Nephron (organoid): ENCODE measurements at regions not wholly inside any gene's neighbourhood (a gene's known extent, or its start where the extent isn't known, plus 50 kb on each side); places are given as distances from the start of the nearest gene placed in this dataset.

Experiments used
- H3K27ac Mint-ChIP-seq, 3 experiments: 2 replicates each; pipeline ENCODE4 v1.8.0; 2020; ENCODE audit warnings: mixed read lengths in 3 of 3, mild to moderate bottlenecking in 2 of 3, moderate library complexity in 1 of 3
- H3K27me3 Mint-ChIP-seq: 2 replicates; pipeline ENCODE4 v1.8.0; 2021; ENCODE audit warnings: low read depth, mild to moderate bottlenecking, moderate library complexity, mixed read lengths
- H3K36me3 Mint-ChIP-seq: 2 replicates; pipeline ENCODE4 v1.8.0; 2020; ENCODE audit warnings: low read depth, mixed read lengths
- H3K4me1 Mint-ChIP-seq: 2 replicates; pipeline ENCODE4 v1.8.0; 2020; ENCODE audit warnings: mixed read lengths
- H3K4me3 Mint-ChIP-seq, 3 experiments: 2 replicates each; pipeline ENCODE4 v1.8.0; 2020; ENCODE audit warnings: mild to moderate bottlenecking in 3 of 3, mixed read lengths in 3 of 3, moderate library complexity in 2 of 3
- H3K9me3 Mint-ChIP-seq: 2 replicates; pipeline ENCODE4 v1.8.0; 2020; ENCODE audit warnings: mixed read lengths
- TF ChIP-seq, protein P1 (sequence below), 3 experiments: fragments of 200-600 bp; sonication (generic); IDR thresholded peaks; one replicate each; pipeline ENCODE4 v1.5.0; 2021; ENCODE audit warnings: antibody characterized with exemption in 3 of 3; ENCODE audit not compliant: unreplicated experiment in 3 of 3

GRCh38 chr6:105990151-105990550, 96.0 kb upstream of the PRDM1 start:
- Mint-ChIP-seq H3K9me3 (no peaks in the 10 kb centered on the region), H3K27me3 (peaks cover 99% of the 10 kb centered on the region), H3K4me3 (peak overlapping the region; percentile 15 to 48 (median 29)), H3K4me1 (peaks cover 17% of the 10 kb centered on the region), H3K36me3 (no peaks in the 10 kb centered on the region), H3K27ac (no peak overlapping the region)
- TF ChIP-seq, protein P1, sequence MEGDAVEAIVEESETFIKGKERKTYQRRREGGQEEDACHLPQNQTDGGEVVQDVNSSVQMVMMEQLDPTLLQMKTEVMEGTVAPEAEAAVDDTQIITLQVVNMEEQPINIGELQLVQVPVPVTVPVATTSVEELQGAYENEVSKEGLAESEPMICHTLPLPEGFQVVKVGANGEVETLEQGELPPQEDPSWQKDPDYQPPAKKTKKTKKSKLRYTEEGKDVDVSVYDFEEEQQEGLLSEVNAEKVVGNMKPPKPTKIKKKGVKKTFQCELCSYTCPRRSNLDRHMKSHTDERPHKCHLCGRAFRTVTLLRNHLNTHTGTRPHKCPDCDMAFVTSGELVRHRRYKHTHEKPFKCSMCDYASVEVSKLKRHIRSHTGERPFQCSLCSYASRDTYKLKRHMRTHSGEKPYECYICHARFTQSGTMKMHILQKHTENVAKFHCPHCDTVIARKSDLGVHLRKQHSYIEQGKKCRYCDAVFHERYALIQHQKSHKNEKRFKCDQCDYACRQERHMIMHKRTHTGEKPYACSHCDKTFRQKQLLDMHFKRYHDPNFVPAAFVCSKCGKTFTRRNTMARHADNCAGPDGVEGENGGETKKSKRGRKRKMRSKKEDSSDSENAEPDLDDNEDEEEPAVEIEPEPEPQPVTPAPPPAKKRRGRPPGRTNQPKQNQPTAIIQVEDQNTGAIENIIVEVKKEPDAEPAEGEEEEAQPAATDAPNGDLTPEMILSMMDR (IDR thresholded peaks at IDR 0.05; ENCODE audit: unreplicated experiment in 3 of 3) = no peak

DNA sequence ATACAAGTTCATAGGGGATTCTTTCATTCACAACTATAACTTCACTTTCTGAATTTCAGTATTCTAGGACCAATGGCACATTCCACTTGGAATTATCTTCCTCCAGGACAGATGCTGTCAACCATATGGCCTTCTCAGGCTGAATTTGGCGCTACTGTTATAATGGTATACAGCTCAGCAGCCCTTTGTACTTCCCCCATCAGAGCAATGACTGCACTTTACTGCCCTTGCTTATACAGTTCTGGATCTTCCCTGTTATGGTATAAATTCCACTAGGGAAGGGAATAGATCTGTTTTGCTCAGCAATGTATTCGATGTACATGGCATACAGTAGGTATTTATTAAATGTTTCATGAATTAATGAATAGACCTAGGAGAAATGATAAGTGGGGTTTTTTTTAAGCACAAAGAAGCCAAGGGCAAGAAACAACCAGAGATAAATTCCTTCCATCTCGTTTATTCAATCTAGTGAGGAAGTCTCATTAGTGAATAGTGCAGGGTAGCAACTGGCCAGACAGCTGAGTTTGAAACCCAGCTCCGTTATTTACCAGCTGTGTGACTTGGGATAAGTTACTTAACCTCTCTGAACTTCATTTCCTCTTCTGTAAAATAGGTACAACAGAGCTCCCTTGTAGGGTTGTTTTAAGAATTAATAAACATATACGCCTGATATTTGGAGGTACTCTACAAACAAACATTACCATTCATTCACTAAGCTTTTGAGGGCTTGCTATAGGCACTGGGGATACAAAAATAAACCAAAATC, 97.1 kb upstream of the PRDM1 start:
- H3K4me1 Mint-ChIP-seq = peaks cover 17% of the 10 kb centered on the region
- no peaks in the 10 kb centered on the region for H3K9me3 Mint-ChIP-seq
- H3K27me3 Mint-ChIP-seq = peaks cover 99% of the 10 kb centered on the region
- no peak overlapping the region for H3K4me3 Mint-ChIP-seq
- H3K27ac Mint-ChIP-seq = no peak overlapping the region
- TF ChIP-seq, protein P1 (IDR thresholded peaks at IDR 0.05; ENCODE audit: unreplicated experiment in 3 of 3) = no peak
- no peaks in the 10 kb centered on the region for H3K36me3 Mint-ChIP-seq

- Mint-ChIP-seq H3K36me3 (no peaks in the 10 kb centered on the region), H3K27me3 (peaks cover 99% of the 10 kb centered on the region), H3K4me3 (no peak overlapping the region), H3K4me1 (peaks cover 11% of the 10 kb centered on the region), H3K27ac (no peak overlapping the region), H3K9me3 (no peaks in the 10 kb centered on the region)
- TF ChIP-seq, protein P1 (IDR thresholded peaks at IDR 0.05; ENCODE audit: unreplicated experiment in 3 of 3) = no peak
Observed at GRCh38 chr6:105988321-105988720, 97.8 kb upstream of the PRDM1 start.

- peaks cover 1% of the 10 kb centered on the region for H3K9me3 Mint-ChIP-seq
Observed at GRCh38 chr6:105987516-105987915, 98.6 kb upstream of the PRDM1 start.

DNA sequence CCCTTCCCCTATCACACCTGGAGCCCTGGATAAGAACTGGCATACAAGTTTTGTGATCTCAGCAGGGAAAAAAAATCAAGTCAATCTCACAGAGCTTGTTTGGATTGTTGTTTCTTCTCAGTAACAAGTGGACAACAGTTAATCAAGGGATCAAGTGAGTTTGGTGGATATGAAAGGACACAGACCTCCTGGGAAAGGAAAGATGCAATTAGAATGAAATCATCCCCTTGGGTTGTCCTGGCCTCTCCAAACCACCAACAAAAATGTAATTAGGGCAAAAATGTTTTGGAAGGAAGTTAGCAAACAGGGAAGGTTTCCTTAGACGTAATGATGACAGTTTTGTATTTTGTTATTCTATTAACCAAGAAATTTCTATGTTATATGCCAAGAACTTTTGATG, 99.1 kb upstream of the PRDM1 start:
- H3K9me3 Mint-ChIP-seq = peaks cover 5% of the 10 kb centered on the region
- H3K27ac Mint-ChIP-seq = no peak overlapping the region
- TF ChIP-seq, protein P1 (IDR thresholded peaks at IDR 0.05; ENCODE audit: unreplicated experiment in 3 of 3) = no peak
- peak overlapping the region in 1 of 3 experiments; percentile 12 for H3K4me3 Mint-ChIP-seq
- peaks cover 99% of the 10 kb centered on the region for H3K27me3 Mint-ChIP-seq
- no peaks in the 10 kb centered on the region for H3K36me3 Mint-ChIP-seq
- peaks cover 8% of the 10 kb centered on the region for H3K4me1 Mint-ChIP-seq

More at GRCh38 chr6:105987516-105987915, 98.6 kb upstream of the PRDM1 start:
- H3K4me3 Mint-ChIP-seq = no peak overlapping the region
- H3K4me1 Mint-ChIP-seq = peaks cover 8% of the 10 kb centered on the region
- H3K27me3 Mint-ChIP-seq = peaks cover 99% of the 10 kb centered on the region
- TF ChIP-seq, protein P1 (IDR thresholded peaks at IDR 0.05; ENCODE audit: unreplicated experiment in 3 of 3) = no peak
- no peaks in the 10 kb centered on the region for H3K36me3 Mint-ChIP-seq
- H3K27ac Mint-ChIP-seq = no peak overlapping the region
